Subcutaneous abdominal adipose tissue (tissue), 5 donors: ENCODE measurements at regions not wholly inside any gene's neighbourhood (a gene's known extent, or its start where the extent isn't known, plus 50 kb on each side); places are given as distances from the start of the nearest gene placed in this dataset.

Experiments used
- H3K27ac ChIP-seq: one replicate; pipeline ENCODE4 v1.7.0; 2013; ENCODE audit warnings: low read depth, mild to moderate bottlenecking, inconsistent platforms, low read length, moderate library complexity
- H3K27me3 ChIP-seq, 5 donors: one replicate each; pipeline ENCODE4 v1.7.0; 2013; ENCODE audit warnings: low read length in 5 of 5, inconsistent platforms in 1 of 5; ENCODE audit not compliant: control insufficient read depth in 5 of 5, insufficient read depth in 4 of 5
- H3K36me3 ChIP-seq, 5 donors: one replicate each; pipeline ENCODE4 v1.7.0; 2013; ENCODE audit warnings: low read length in 5 of 5; ENCODE audit not compliant: control insufficient read depth in 5 of 5, insufficient read depth in 5 of 5
- H3K4me1 ChIP-seq, 5 donors: one replicate each; pipeline ENCODE4 v1.7.0; 2013; ENCODE audit warnings: low read length in 5 of 5, mild to moderate bottlenecking in 3 of 5, moderate library complexity in 1 of 5; ENCODE audit not compliant: control insufficient read depth in 5 of 5, insufficient read depth in 5 of 5
- H3K4me3 ChIP-seq, 5 donors: one replicate each; pipeline ENCODE4 v1.7.0; 2013; ENCODE audit warnings: low read length in 5 of 5, low read depth in 1 of 5
- H3K9ac ChIP-seq, 5 donors: one replicate each; pipeline ENCODE4 v1.7.0; 2013; ENCODE audit warnings: low read length in 5 of 5, mild to moderate bottlenecking in 4 of 5, moderate library complexity in 3 of 5
- H3K9me3 ChIP-seq, 5 donors: one replicate each; pipeline ENCODE4 v1.7.0; 2013; ENCODE audit warnings: low read length in 5 of 5; ENCODE audit not compliant: control insufficient read depth in 5 of 5
- donor health status: healthy.
- donor health status: healthy.
- donor health status: healthy.
- donor health status: healthy.
- donor health status: healthy.

- Histone ChIP-seq H3K9ac (no peak overlapping the region), H3K27ac (no peak overlapping the region), H3K4me3 (no peak overlapping the region), H3K36me3 (no peaks in the 10 kb centered on the region), H3K9me3 (no peaks in the 10 kb centered on the region), H3K4me1 (no peaks in the 10 kb centered on the region), H3K27me3 (no peaks in the 10 kb centered on the region)
Measured at GRCh38 chr2:104043864-104044263, 810.1 kb upstream of the POU3F3 start.

GRCh38 chr2:104045071-104045470, 808.8 kb upstream of the POU3F3 start:
- H3K9ac ChIP-seq, result no peak overlapping the region
- H3K36me3 ChIP-seq, result no peaks in the 10 kb centered on the region
- H3K4me1 ChIP-seq, result peaks cover 0 to 3% (median 0%) of the 10 kb centered on the region in 5 donors
- H3K4me3 ChIP-seq, result no peak overlapping the region
- H3K9me3 ChIP-seq, result no peaks in the 10 kb centered on the region
- no peak overlapping the region for H3K27ac ChIP-seq
- no peaks in the 10 kb centered on the region for H3K27me3 ChIP-seq

GRCh38 chr2:104046466-104046865, 807.4 kb upstream of the POU3F3 start:
- Histone ChIP-seq H3K9me3 (no peaks in the 10 kb centered on the region), H3K9ac (no peak overlapping the region), H3K36me3 (no peaks in the 10 kb centered on the region), H3K27ac (no peak overlapping the region), H3K27me3 (no peaks in the 10 kb centered on the region), H3K4me1 (peaks cover 0 to 6% (median 0%) of the 10 kb centered on the region in 5 donors), H3K4me3 (no peak overlapping the region)

- Histone ChIP-seq H3K27ac (no peak overlapping the region), H3K9me3 (no peaks in the 10 kb centered on the region), H3K4me1 (peaks cover 0 to 6% (median 0%) of the 10 kb centered on the region in 5 donors), H3K27me3 (no peaks in the 10 kb centered on the region), H3K9ac (no peak overlapping the region), H3K36me3 (no peaks in the 10 kb centered on the region), H3K4me3 (no peak overlapping the region)
Measured at GRCh38 chr2:104047516-104047915, 806.4 kb upstream of the POU3F3 start.

GRCh38 chr2:104049438-104049837, 804.5 kb upstream of the POU3F3 start:
- Histone ChIP-seq H3K9ac (no peak overlapping the region), H3K4me3 (no peak overlapping the region), H3K27me3 (no peaks in the 10 kb centered on the region), H3K36me3 (no peaks in the 10 kb centered on the region), H3K4me1 (peaks cover 0 to 6% (median 0%) of the 10 kb centered on the region in 5 donors), H3K27ac (no peak overlapping the region), H3K9me3 (no peaks in the 10 kb centered on the region)

GRCh38 chr2:104049981-104050380, 803.9 kb upstream of the POU3F3 start:
- H3K27me3 ChIP-seq, result no peaks in the 10 kb centered on the region
- peaks cover 0 to 6% (median 0%) of the 10 kb centered on the region in 5 donors for H3K4me1 ChIP-seq
- no peaks in the 10 kb centered on the region for H3K9me3 ChIP-seq
- no peak overlapping the region for H3K27ac ChIP-seq
- no peak overlapping the region for H3K4me3 ChIP-seq
- no peak overlapping the region for H3K9ac ChIP-seq
- no peaks in the 10 kb centered on the region for H3K36me3 ChIP-seq

GRCh38 chr2:104050656-104051242, 803.2 kb upstream of the POU3F3 start:
- no peaks in the 10 kb centered on the region for H3K27me3 ChIP-seq
- peaks cover 0 to 6% (median 0%) of the 10 kb centered on the region in 5 donors for H3K4me1 ChIP-seq
- H3K9me3 ChIP-seq, result no peaks in the 10 kb centered on the region
- H3K27ac ChIP-seq, result no peak overlapping the region
- no peak overlapping the region for H3K4me3 ChIP-seq
- no peak overlapping the region for H3K9ac ChIP-seq
- H3K36me3 ChIP-seq, result no peaks in the 10 kb centered on the region

GRCh38 chr2:104051766-104052165, 802.1 kb upstream of the POU3F3 start:
- H3K4me1 ChIP-seq, result peaks cover 0 to 6% (median 0%) of the 10 kb centered on the region in 5 donors
- no peaks in the 10 kb centered on the region for H3K36me3 ChIP-seq
- no peaks in the 10 kb centered on the region for H3K9me3 ChIP-seq
- H3K27me3 ChIP-seq, result no peaks in the 10 kb centered on the region
- H3K4me3 ChIP-seq, result no peak overlapping the region
- H3K9ac ChIP-seq, result no peak overlapping the region
- H3K27ac ChIP-seq, result no peak overlapping the region

GRCh38 chr2:104052356-104052755, 801.6 kb upstream of the POU3F3 start:
- no peak overlapping the region for H3K9ac ChIP-seq
- no peaks in the 10 kb centered on the region for H3K36me3 ChIP-seq
- no peaks in the 10 kb centered on the region for H3K27me3 ChIP-seq
- H3K27ac ChIP-seq, result no peak overlapping the region
- no peaks in the 10 kb centered on the region for H3K9me3 ChIP-seq
- H3K4me1 ChIP-seq, result peaks cover 0 to 6% (median 0%) of the 10 kb centered on the region in 5 donors
- H3K4me3 ChIP-seq, result no peak overlapping the region

GRCh38 chr2:104056451-104056850, 797.5 kb upstream of the POU3F3 start:
- no peaks in the 10 kb centered on the region for H3K36me3 ChIP-seq
- H3K27ac ChIP-seq, result no peak overlapping the region
- H3K9ac ChIP-seq, result no peak overlapping the region
- no peak overlapping the region for H3K4me3 ChIP-seq
- H3K4me1 ChIP-seq, result no peaks in the 10 kb centered on the region
- H3K9me3 ChIP-seq, result no peaks in the 10 kb centered on the region
- H3K27me3 ChIP-seq, result no peaks in the 10 kb centered on the region
